Activated B cell treated with CpG ODN at 0.5 μM for 24 hours (primary cell): ENCODE measurements at regions not wholly inside any gene's neighbourhood (a gene's known extent, or its start where the extent isn't known, plus 50 kb on each side); places are given as distances from the start of the nearest gene placed in this dataset.
"Not testable (repeated sequence)": the region's sequence is repeated elsewhere in the genome, so short reads cannot be mapped to it uniquely, and the experiment has no call there.

Experiments used
- ATAC-seq: fragments of 200-7000 bp; cut with Tn5 transposase; one replicate; pipeline ENCODE4 v1.10.0; 2021; ENCODE audit warnings: low read depth, mild to moderate bottlenecking, moderate library complexity
- CTCF ChIA-PET: fragments of 350-600 bp; sonication (Branson Sonifier 250); formaldehyde crosslinking; loops from one replicate; lab custom pipeline; 2021; ENCODE audit warnings: antibody characterized with exemption; lab: Charles Lee
- POLR2A ChIA-PET: fragments of 350-600 bp; sonication (Branson Sonifier 250); formaldehyde crosslinking; loops from one replicate; lab custom pipeline; 2021; ENCODE audit warnings: antibody characterized with exemption; lab: Charles Lee
- DNase-seq: peaks from one replicate; pipeline ENCODE4 v3.0.0; 2022
- H3K27ac Mint-ChIP-seq: one replicate; pipeline ENCODE4 v1.8.0; 2020; ENCODE audit warnings: mixed read lengths
- H3K27me3 Mint-ChIP-seq: one replicate; pipeline ENCODE4 v1.8.0; 2021; ENCODE audit warnings: mixed read lengths
- H3K36me3 Mint-ChIP-seq: one replicate; pipeline ENCODE4 v1.8.0; 2021; ENCODE audit warnings: low read depth, mixed read lengths
- H3K4me1 Mint-ChIP-seq: one replicate; pipeline ENCODE4 v1.8.0; 2021; ENCODE audit warnings: mixed read lengths
- H3K4me3 Mint-ChIP-seq: one replicate; pipeline ENCODE4 v1.8.0; 2020; ENCODE audit warnings: mild to moderate bottlenecking, mixed read lengths
- H3K9me3 Mint-ChIP-seq: one replicate; pipeline ENCODE4 v1.8.0; 2020; ENCODE audit warnings: mixed read lengths
- CTCF ChIP-seq: fragments of 200-600 bp; IDR thresholded peaks from one replicate; pipeline ENCODE4 v1.8.0; 2022; ENCODE audit warnings: antibody characterized with exemption, mild to moderate bottlenecking
- intact Hi-C: fragments of 100-400 bp; cut with micrococcal nuclease; formaldehyde crosslinking; loops from one replicate; pipeline ENCODE4 v1.15.1; 2024

GRCh38 chr14:39668449-39668848 lies 236.2 kb upstream of the FBXO33 start:
- TF ChIP-seq CTCF = no peak
- ChIA-PET CTCF (no interaction called here), POLR2A (no interaction called here)
- DNase-seq (no peak), ATAC-seq (no peak)
- H3K4me1 Mint-ChIP-seq = no peaks in the 10 kb centered on the region
- H3K9me3 Mint-ChIP-seq = no peaks in the 10 kb centered on the region
- no peaks in the 10 kb centered on the region for H3K36me3 Mint-ChIP-seq
- intact Hi-C loops = no loop called here
- H3K27ac Mint-ChIP-seq = no peak overlapping the region
- H3K4me3 Mint-ChIP-seq = no peak overlapping the region
- no peaks in the 10 kb centered on the region for H3K27me3 Mint-ChIP-seq

GRCh38 chr14:39666386-39666785 lies 234.2 kb upstream of the FBXO33 start:
- no peak for DNase-seq
- POLR2A ChIA-PET = no interaction called here
- CTCF ChIA-PET = no interaction called here
- Mint-ChIP-seq H3K9me3 (peaks cover 3% of the 10 kb centered on the region), H3K27me3 (no peaks in the 10 kb centered on the region), H3K36me3 (no peaks in the 10 kb centered on the region), H3K4me1 (no peaks in the 10 kb centered on the region), H3K4me3 (no peak overlapping the region), H3K27ac (no peak overlapping the region)
- intact Hi-C loops = no loop called here
- no peak for ATAC-seq
- no peak for TF ChIP-seq CTCF

- H3K36me3 Mint-ChIP-seq = no peaks in the 10 kb centered on the region
- H3K9me3 Mint-ChIP-seq = peaks cover 3% of the 10 kb centered on the region
- no peak overlapping the region for H3K4me3 Mint-ChIP-seq
- ChIA-PET CTCF (no interaction called here), POLR2A (no interaction called here)
- no peaks in the 10 kb centered on the region for H3K4me1 Mint-ChIP-seq
- DNase-seq = no peak
- H3K27me3 Mint-ChIP-seq = no peaks in the 10 kb centered on the region
- ATAC-seq = no peak
- H3K27ac Mint-ChIP-seq = no peak overlapping the region
- TF ChIP-seq CTCF = no peak
- intact Hi-C loops = no loop called here
Measured at GRCh38 chr14:39665075-39665475, 232.8 kb upstream of the FBXO33 start.

- CTCF ChIA-PET = no interaction called here
- DNase-seq (no peak), ATAC-seq (no peak)
- POLR2A ChIA-PET = no interaction called here
- H3K36me3 Mint-ChIP-seq = no peaks in the 10 kb centered on the region
- H3K4me1 Mint-ChIP-seq = no peaks in the 10 kb centered on the region
- intact Hi-C loops = no loop called here
- no peak for TF ChIP-seq CTCF
- H3K27ac Mint-ChIP-seq = no peak overlapping the region
- peaks cover 3% of the 10 kb centered on the region for H3K9me3 Mint-ChIP-seq
- no peak overlapping the region for H3K4me3 Mint-ChIP-seq
- H3K27me3 Mint-ChIP-seq = no peaks in the 10 kb centered on the region
Measured at GRCh38 chr14:39664646-39665045, 232.4 kb upstream of the FBXO33 start.

GRCh38 chr14:39641224-39641623 lies 209.0 kb upstream of the FBXO33 start:
- ChIA-PET CTCF (no interaction called here), POLR2A (no interaction called here)
- peaks cover 20% of the 10 kb centered on the region for H3K9me3 Mint-ChIP-seq
- no peak overlapping the region for H3K4me3 Mint-ChIP-seq
- DNase-seq (no peak), ATAC-seq (no peak)
- intact Hi-C loops = no loop called here
- H3K36me3 Mint-ChIP-seq = no peaks in the 10 kb centered on the region
- no peak for TF ChIP-seq CTCF
- H3K27ac Mint-ChIP-seq = no peak overlapping the region
- H3K4me1 Mint-ChIP-seq = no peaks in the 10 kb centered on the region
- no peaks in the 10 kb centered on the region for H3K27me3 Mint-ChIP-seq

- ATAC-seq, H3K27ac Mint-ChIP-seq, POLR2A ChIA-PET, DNase-seq, H3K36me3 Mint-ChIP-seq, H3K4me1 Mint-ChIP-seq, CTCF ChIA-PET, H3K4me3 Mint-ChIP-seq, H3K27me3 Mint-ChIP-seq, intact Hi-C loops: not testable (repeated sequence)
- H3K9me3 Mint-ChIP-seq = peaks cover 14% of the 10 kb centered on the region
Measured at GRCh38 chr14:39639009-39639408, 206.8 kb upstream of the FBXO33 start.
